Activated naive CD4-positive, alpha-beta T cell treated with anti-CD3 and anti-CD28 coated beads, Interleukin-2, amount 50 U/mL, for 24 hours (primary cell): ENCODE measurements at regions not wholly inside any gene's neighbourhood (a gene's known extent, or its start where the extent isn't known, plus 50 kb on each side); places are given as distances from the start of the nearest gene placed in this dataset.

Experiments used
- H3K27ac Mint-ChIP-seq: one replicate; pipeline ENCODE4 v1.8.0; 2021; ENCODE audit warnings: mild to moderate bottlenecking, mixed read lengths
- H3K27me3 Mint-ChIP-seq: one replicate; pipeline ENCODE4 v1.8.0; 2021; ENCODE audit warnings: mixed read lengths
- H3K36me3 Mint-ChIP-seq: one replicate; pipeline ENCODE4 v1.8.0; 2021; ENCODE audit warnings: mixed read lengths
- H3K4me1 Mint-ChIP-seq: one replicate; pipeline ENCODE4 v1.8.0; 2021; ENCODE audit warnings: mixed read lengths
- H3K4me3 Mint-ChIP-seq: one replicate; pipeline ENCODE4 v1.8.0; 2021; ENCODE audit warnings: mild to moderate bottlenecking, mixed read lengths
- H3K9me3 Mint-ChIP-seq: one replicate; pipeline ENCODE4 v1.8.0; 2021; ENCODE audit warnings: mixed read lengths

GRCh38 chr14:96662116-96662970 is 134.8 kb upstream of the VRK1 start:
- Mint-ChIP-seq H3K4me1 (no peaks in the 10 kb centered on the region), H3K4me3 (no peak overlapping the region), H3K27ac (no peak overlapping the region), H3K9me3 (no peaks in the 10 kb centered on the region), H3K36me3 (peaks cover 1% of the 10 kb centered on the region), H3K27me3 (peaks cover 32% of the 10 kb centered on the region)

- H3K36me3 Mint-ChIP-seq: peaks cover 1% of the 10 kb centered on the region
- no peak overlapping the region for H3K27ac Mint-ChIP-seq
- no peak overlapping the region for H3K4me3 Mint-ChIP-seq
- peaks cover 35% of the 10 kb centered on the region for H3K27me3 Mint-ChIP-seq
- H3K9me3 Mint-ChIP-seq: no peaks in the 10 kb centered on the region
- no peaks in the 10 kb centered on the region for H3K4me1 Mint-ChIP-seq
Measured at GRCh38 chr14:96663076-96663475, 134.1 kb upstream of the VRK1 start.

GRCh38 chr14:96663491-96664067 is 133.6 kb upstream of the VRK1 start:
- Mint-ChIP-seq H3K27ac (no peak overlapping the region), H3K9me3 (no peaks in the 10 kb centered on the region), H3K4me3 (no peak overlapping the region), H3K4me1 (no peaks in the 10 kb centered on the region), H3K36me3 (peaks cover 1% of the 10 kb centered on the region), H3K27me3 (peaks cover 39% of the 10 kb centered on the region)

DNA sequence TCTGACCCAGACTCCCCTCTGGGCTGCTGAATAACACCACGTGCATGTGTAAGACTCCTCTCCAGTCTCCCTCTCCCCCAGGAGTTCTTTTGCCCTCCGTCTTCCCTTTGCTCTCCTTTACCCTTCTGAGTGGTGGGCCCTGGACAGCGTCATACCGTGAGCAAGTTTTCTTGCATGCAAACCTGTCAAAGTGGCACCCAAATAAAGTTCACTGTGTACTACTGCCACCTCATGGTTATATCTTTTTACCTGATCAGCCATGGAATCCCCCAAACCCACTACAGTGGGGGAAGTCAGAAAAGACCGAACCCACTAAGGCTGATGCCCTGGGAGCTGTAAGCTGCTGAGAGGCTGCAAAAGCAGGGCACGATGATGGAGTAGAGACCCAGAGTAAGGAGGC is 131.1 kb upstream of the VRK1 start:
- Mint-ChIP-seq H3K9me3 (no peaks in the 10 kb centered on the region), H3K36me3 (peaks cover 1% of the 10 kb centered on the region), H3K4me3 (no peak overlapping the region), H3K4me1 (no peaks in the 10 kb centered on the region), H3K27ac (no peak overlapping the region), H3K27me3 (peaks cover 27% of the 10 kb centered on the region)

GRCh38 chr14:96670391-96670790 is 126.8 kb upstream of the VRK1 start:
- no peaks in the 10 kb centered on the region for H3K36me3 Mint-ChIP-seq
- H3K4me1 Mint-ChIP-seq: no peaks in the 10 kb centered on the region
- H3K9me3 Mint-ChIP-seq: no peaks in the 10 kb centered on the region
- H3K27ac Mint-ChIP-seq: no peak overlapping the region
- peaks cover 23% of the 10 kb centered on the region for H3K27me3 Mint-ChIP-seq
- no peak overlapping the region for H3K4me3 Mint-ChIP-seq

GRCh38 chr14:96671218-96671617 is 126.0 kb upstream of the VRK1 start:
- no peaks in the 10 kb centered on the region for H3K4me1 Mint-ChIP-seq
- no peaks in the 10 kb centered on the region for H3K36me3 Mint-ChIP-seq
- H3K27me3 Mint-ChIP-seq: peaks cover 22% of the 10 kb centered on the region
- H3K4me3 Mint-ChIP-seq: no peak overlapping the region
- H3K27ac Mint-ChIP-seq: no peak overlapping the region
- H3K9me3 Mint-ChIP-seq: no peaks in the 10 kb centered on the region

- peaks cover 10% of the 10 kb centered on the region for H3K27me3 Mint-ChIP-seq
- H3K27ac Mint-ChIP-seq: no peak overlapping the region
- no peaks in the 10 kb centered on the region for H3K9me3 Mint-ChIP-seq
- H3K4me3 Mint-ChIP-seq: no peak overlapping the region
- no peaks in the 10 kb centered on the region for H3K4me1 Mint-ChIP-seq
- H3K36me3 Mint-ChIP-seq: no peaks in the 10 kb centered on the region
Measured at GRCh38 chr14:96673706-96674105, 123.5 kb upstream of the VRK1 start.

DNA sequence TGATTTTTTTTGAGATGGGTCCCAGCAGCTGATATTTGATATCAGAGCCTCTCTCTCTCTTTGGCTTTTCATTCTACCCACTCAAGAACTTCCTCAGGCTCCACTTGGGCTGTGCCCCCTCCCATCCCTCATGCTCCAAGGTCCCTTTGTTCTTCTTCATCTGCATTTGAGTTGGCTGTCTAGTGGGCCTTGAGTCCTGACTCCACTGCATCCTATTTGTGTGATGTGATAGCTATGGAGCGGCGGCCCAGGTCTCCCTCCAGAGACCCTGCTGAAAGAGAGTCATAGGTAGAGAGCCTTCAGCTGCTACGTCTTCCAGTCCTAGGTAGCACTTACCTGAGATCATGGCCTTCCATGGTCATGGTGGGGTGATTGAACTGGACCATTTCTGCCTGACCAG is 123.1 kb upstream of the VRK1 start:
- Mint-ChIP-seq H3K4me3 (no peak overlapping the region), H3K36me3 (no peaks in the 10 kb centered on the region), H3K27ac (no peak overlapping the region), H3K27me3 (peaks cover 10% of the 10 kb centered on the region), H3K9me3 (no peaks in the 10 kb centered on the region), H3K4me1 (no peaks in the 10 kb centered on the region)

- no peaks in the 10 kb centered on the region for H3K36me3 Mint-ChIP-seq
- peaks cover 10% of the 10 kb centered on the region for H3K27me3 Mint-ChIP-seq
- no peak overlapping the region for H3K27ac Mint-ChIP-seq
- no peaks in the 10 kb centered on the region for H3K9me3 Mint-ChIP-seq
- no peak overlapping the region for H3K4me3 Mint-ChIP-seq
- no peaks in the 10 kb centered on the region for H3K4me1 Mint-ChIP-seq
Measured at GRCh38 chr14:96676166-96676565, 121.0 kb upstream of the VRK1 start.

GRCh38 chr14:96681829-96682228 is 115.4 kb upstream of the VRK1 start:
- Mint-ChIP-seq H3K4me1 (no peaks in the 10 kb centered on the region), H3K4me3 (no peak overlapping the region), H3K27ac (no peak overlapping the region), H3K9me3 (no peaks in the 10 kb centered on the region), H3K27me3 (peaks cover 5% of the 10 kb centered on the region), H3K36me3 (no peaks in the 10 kb centered on the region)

DNA sequence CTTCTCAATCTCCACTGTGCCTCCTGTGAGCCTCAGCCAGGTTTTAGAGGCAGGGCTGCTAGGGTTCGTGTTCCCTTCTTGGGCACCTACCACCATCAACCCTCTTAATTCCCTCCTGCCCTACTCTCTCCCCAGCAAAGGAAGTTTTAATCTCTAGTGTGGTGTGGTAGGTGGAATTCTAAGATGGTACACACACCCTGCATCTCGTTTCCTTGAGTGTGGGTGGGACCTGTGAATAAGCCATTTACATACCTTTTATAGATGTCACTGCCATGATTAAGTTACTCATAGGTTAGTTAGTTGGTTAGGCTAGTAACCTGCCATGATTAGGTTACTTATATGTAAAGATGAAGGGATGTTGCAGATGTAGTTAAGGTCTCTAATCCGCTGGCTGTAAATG is 114.8 kb upstream of the VRK1 start:
- H3K9me3 Mint-ChIP-seq: no peaks in the 10 kb centered on the region
- no peak overlapping the region for H3K27ac Mint-ChIP-seq
- no peaks in the 10 kb centered on the region for H3K4me1 Mint-ChIP-seq
- H3K4me3 Mint-ChIP-seq: no peak overlapping the region
- H3K27me3 Mint-ChIP-seq: peaks cover 3% of the 10 kb centered on the region
- no peaks in the 10 kb centered on the region for H3K36me3 Mint-ChIP-seq

GRCh38 chr14:96683562-96684289 is 113.5 kb upstream of the VRK1 start:
- Mint-ChIP-seq H3K27ac (peak overlapping the region; percentile 78), H3K4me1 (no peaks in the 10 kb centered on the region), H3K36me3 (no peaks in the 10 kb centered on the region), H3K27me3 (peaks cover 3% of the 10 kb centered on the region), H3K4me3 (no peak overlapping the region), H3K9me3 (no peaks in the 10 kb centered on the region)

DNA sequence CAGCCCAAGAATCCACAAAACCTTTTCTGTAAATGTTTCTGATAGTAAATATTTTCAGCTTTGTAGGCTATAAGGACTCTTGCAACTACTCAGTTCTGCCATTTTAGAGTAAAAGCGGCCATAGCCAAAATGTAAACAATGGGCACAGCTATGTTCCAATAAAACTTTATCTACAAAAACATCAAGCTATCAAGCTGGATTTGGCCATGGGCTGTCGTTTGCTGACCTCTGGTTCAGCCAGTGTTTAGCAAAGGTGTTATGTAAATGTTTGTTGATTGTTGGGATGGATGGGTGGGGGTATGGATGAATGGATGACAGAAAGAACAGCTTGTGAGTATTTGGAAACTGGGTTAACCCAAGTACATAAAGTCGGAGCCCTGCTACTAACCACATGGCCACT is 111.1 kb upstream of the VRK1 start:
- H3K4me1 Mint-ChIP-seq: no peaks in the 10 kb centered on the region
- peaks cover 5% of the 10 kb centered on the region for H3K27me3 Mint-ChIP-seq
- H3K36me3 Mint-ChIP-seq: peaks cover 2% of the 10 kb centered on the region
- H3K4me3 Mint-ChIP-seq: no peak overlapping the region
- no peak overlapping the region for H3K27ac Mint-ChIP-seq
- H3K9me3 Mint-ChIP-seq: no peaks in the 10 kb centered on the region

- Mint-ChIP-seq H3K9me3 (no peaks in the 10 kb centered on the region), H3K27ac (no peak overlapping the region), H3K36me3 (peaks cover 2% of the 10 kb centered on the region), H3K4me3 (no peak overlapping the region), H3K4me1 (no peaks in the 10 kb centered on the region), H3K27me3 (peaks cover 3% of the 10 kb centered on the region)
Measured at GRCh38 chr14:96688629-96689028, 108.6 kb upstream of the VRK1 start.

DNA sequence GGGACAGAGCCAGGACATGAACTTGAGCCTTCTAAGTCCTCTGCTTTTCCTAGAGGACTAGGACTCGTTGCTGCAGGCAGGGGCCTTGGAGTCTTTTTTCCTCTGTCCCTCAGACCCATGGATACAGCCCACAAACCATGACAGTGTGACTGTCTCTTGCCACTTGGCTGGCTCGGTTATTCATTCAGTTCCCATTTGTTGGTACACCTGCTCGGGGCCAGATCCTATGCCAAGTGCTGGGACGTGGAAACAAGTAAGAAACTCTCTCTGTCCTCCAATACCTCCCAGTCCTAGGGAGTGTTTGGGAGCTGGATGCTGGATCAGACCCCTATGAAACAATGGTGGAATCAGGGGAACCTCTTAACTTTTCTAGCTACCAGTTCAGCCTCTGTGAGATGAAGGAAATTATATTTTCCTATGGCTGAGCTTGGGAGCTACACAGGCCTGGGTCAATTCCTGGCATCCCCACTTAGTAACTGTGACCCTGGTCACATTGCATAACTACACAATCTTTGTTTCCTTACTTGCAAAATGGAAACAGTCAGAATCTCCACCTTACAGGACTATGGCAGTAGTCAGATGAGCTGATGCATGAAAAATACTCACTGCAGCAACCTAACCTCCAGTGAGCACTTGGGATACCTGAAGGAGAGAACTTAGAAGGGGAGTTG is 106.3 kb upstream of the VRK1 start:
- H3K36me3 Mint-ChIP-seq: peaks cover 2% of the 10 kb centered on the region
- peaks cover 2% of the 10 kb centered on the region for H3K27me3 Mint-ChIP-seq
- H3K27ac Mint-ChIP-seq: no peak overlapping the region
- no peak overlapping the region for H3K4me3 Mint-ChIP-seq
- H3K4me1 Mint-ChIP-seq: no peaks in the 10 kb centered on the region
- no peaks in the 10 kb centered on the region for H3K9me3 Mint-ChIP-seq
